ENCODE measurements at regions not wholly inside any gene's neighbourhood (a gene's known extent, or its start where the extent isn't known, plus 50 kb on each side); places are given as distances from the start of the nearest gene placed in this dataset.
"Not testable (repeated sequence)": the region's sequence is repeated elsewhere in the genome, so short reads cannot be mapped to it uniquely, and the experiment has no call there.

DNA sequence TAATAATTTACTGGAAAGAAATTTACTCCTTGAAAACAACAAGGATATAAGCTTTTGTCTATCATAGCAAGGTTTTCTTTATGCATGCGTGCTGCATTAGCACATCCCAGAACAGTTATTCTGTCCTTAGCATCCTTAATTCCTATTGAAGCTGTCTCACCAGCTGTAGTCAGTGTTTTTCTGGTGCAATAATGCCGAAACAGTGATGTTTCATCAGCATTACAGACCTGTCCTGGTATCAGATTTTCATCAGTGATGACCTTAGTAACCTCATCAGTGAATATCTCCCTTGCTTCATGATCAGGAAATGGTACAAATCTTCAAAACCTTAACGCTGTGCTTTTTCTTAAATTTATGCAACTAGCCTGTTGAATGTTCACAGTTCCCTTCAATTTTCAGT lies 264.7 kb upstream of the STARD13 start:
- no peak for ATAC-seq
- no peaks in the 10 kb centered on the region for H3K36me3 Mint-ChIP-seq
- H3K4me3 Mint-ChIP-seq = no peak overlapping the region
- no peaks in the 10 kb centered on the region for H3K9me3 Mint-ChIP-seq
- H3K4me1 Mint-ChIP-seq = peaks cover 22% of the 10 kb centered on the region
- H3K27me3 Mint-ChIP-seq = no peaks in the 10 kb centered on the region
- peak overlapping the region; percentile 69 for H3K27ac Mint-ChIP-seq

DNA sequence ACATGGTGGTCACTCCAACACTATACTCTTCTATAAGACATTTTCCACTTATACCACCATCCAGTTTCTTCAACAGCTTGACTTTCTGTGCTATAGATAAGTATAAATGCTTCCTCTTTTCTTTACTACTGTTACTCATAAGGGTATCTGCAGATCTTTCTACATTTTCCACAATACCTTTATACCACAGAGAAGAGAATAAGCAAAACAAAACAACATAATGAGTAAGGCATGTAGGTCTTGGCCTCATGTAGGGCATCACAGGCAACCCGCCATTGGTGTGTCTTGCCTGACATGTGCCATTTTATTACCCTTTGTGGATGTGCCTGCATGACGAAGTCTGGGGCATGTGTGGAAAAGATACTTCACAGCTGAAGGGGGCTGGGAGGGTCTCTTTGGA lies 265.3 kb upstream of the STARD13 start:
- H3K27ac Mint-ChIP-seq = peak overlapping the region; percentile 69
- H3K27me3 Mint-ChIP-seq = no peaks in the 10 kb centered on the region
- H3K4me1 Mint-ChIP-seq = peaks cover 22% of the 10 kb centered on the region

DNA sequence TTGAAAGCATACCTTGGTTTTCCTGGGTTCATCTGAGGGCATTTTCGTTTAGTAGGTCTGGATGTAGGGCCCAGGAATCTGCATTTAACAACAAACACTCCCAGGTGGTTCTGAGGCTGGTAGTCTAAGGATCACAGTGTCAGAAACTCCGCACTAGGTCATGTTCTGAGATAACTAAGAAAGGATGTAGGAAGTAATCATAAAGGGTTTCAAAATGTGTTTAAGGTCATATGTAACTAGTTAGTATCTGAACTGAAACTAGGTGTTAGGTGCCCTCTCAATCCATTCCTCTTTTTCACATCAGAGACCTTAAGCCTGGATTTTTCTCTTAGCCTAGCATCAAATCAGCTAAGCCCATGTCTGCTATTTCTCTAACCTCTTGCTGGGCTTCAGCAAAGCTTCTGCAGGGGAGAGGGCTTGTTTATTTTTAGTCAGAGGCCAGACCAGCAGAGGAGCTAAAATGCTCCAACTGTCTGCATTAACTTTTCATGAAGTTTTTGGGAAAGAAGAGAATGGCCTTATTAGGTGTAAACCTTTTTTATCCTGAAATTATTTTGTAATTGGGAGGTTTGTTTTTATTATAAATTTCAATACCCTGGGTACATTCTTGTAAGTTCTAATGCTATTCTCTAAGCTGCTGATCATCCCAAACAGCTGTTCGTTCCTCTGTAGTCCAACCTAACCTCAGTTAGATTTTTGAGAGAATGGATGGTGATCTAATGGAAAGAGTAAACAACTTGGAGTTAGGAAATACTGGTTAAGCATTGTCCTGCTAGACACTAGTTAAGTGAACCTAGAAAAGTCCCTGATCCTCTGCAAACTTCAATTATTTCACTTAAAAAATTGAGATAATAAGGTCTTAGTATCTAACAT lies 262.8 kb upstream of the RFC3 start:
- H3K4me1 Mint-ChIP-seq = peaks cover 22% of the 10 kb centered on the region
- no peaks in the 10 kb centered on the region for H3K9me3 Mint-ChIP-seq
- peak; percentile 75 for ATAC-seq
- H3K36me3 Mint-ChIP-seq = no peaks in the 10 kb centered on the region
- H3K27me3 Mint-ChIP-seq = peaks cover 10% of the 10 kb centered on the region
- H3K27ac Mint-ChIP-seq = no peak overlapping the region
- H3K4me3 Mint-ChIP-seq = no peak overlapping the region

More for the DNA sequence above, 265.3 kb upstream of the STARD13 start:
- no peaks in the 10 kb centered on the region for H3K9me3 Mint-ChIP-seq
- peak; percentile 84 for ATAC-seq
- no peaks in the 10 kb centered on the region for H3K36me3 Mint-ChIP-seq
- H3K4me3 Mint-ChIP-seq = no peak overlapping the region

DNA sequence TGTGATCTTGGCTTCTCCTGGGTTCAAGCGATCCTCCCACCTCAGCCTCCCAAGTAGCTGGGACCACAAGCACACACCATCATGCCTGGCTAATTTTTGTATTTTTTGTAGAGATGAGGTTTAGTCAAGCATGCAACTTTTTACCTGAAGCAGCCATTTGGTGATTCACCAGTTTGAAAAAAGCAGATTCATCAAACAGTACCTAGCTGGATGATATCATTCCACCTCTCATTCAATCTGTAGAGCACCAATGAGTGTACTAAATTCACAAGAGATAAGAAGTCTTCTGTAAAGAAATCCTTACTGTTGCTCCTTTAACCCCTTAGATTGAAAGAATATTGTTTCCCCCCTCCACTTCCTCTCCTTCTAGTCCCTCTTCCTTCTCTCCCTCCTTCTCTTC lies 261.1 kb upstream of the RFC3 start:
- peaks cover 12% of the 10 kb centered on the region for H3K4me1 Mint-ChIP-seq
- no peaks in the 10 kb centered on the region for H3K36me3 Mint-ChIP-seq
- H3K9me3 Mint-ChIP-seq = no peaks in the 10 kb centered on the region
- ATAC-seq = no peak
- no peak overlapping the region for H3K27ac Mint-ChIP-seq
- H3K27me3 Mint-ChIP-seq = peaks cover 10% of the 10 kb centered on the region
- no peak overlapping the region for H3K4me3 Mint-ChIP-seq

DNA sequence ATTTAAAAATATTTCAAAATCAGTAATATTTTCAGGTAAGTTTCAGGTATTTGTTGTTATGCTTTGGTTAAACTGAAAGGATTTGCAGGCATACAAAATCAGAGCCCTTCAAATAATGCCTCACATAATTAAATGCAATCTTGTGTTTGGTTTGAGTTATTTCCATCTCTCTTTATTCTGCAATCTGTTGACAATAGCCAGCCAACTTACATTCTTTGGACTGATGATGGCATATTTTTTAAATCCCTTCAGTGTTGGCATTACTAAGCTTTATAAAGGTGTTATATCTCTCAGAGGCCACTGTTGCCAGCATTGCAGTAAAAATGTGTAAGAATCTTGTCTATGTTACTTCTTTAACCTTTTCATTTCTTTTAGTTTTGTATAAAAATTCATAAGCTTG lies 257.2 kb upstream of the RFC3 start:
- Mint-ChIP-seq H3K27me3 (peaks cover 10% of the 10 kb centered on the region), H3K4me3 (no peak overlapping the region), H3K9me3 (no peaks in the 10 kb centered on the region), H3K36me3 (no peaks in the 10 kb centered on the region), H3K27ac (no peak overlapping the region), H3K4me1 (peaks cover 7% of the 10 kb centered on the region)
- ATAC-seq = no peak

DNA sequence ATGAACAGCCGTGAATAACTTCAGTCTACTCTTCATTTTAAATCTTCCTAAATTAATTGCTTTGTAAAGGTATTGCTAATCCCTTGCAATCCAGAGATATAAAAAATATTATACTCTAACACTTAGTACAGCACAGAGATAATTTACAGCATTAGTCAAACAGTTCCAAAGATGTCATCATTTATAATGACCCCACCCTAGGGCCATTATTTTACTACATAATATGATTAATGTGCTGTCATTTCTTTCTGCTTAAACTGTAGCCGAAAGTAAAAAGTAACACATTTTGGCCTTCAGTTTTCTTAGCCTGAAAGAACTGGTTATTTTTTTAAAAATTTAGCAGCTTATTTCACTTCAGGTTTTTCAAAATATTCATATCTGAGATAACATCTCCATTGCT lies 256.3 kb upstream of the RFC3 start:
- Mint-ChIP-seq H3K36me3 (no peaks in the 10 kb centered on the region), H3K27me3 (peaks cover 9% of the 10 kb centered on the region), H3K27ac (no peak overlapping the region), H3K4me3 (no peak overlapping the region), H3K4me1 (peaks cover 7% of the 10 kb centered on the region), H3K9me3 (no peaks in the 10 kb centered on the region)
- ATAC-seq = no peak

DNA sequence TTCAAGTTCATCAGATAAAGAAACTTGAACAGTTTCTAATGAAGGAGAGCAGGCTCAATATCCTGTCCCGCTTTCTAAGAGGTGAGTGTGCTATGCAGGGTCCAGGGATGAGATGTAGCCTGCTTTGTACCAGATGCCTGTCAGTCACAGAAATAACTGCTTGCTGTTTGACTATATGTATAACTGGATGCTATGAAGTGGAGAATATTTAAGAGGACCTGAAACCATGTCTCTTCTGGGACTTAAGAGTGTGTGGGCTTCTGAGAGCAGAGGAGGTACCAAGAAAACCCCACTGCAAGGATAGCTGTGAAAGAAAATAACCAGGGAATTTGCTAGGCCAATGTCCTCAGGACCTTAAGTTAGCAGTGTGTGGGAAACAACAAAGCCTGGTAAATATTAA lies 246.3 kb upstream of the RFC3 start:
- Mint-ChIP-seq H3K4me3 (no peak overlapping the region), H3K27me3 (no peaks in the 10 kb centered on the region), H3K9me3 (no peaks in the 10 kb centered on the region), H3K36me3 (no peaks in the 10 kb centered on the region), H3K27ac (no peak overlapping the region), H3K4me1 (peaks cover 13% of the 10 kb centered on the region)
- peak; percentile 87 for ATAC-seq

DNA sequence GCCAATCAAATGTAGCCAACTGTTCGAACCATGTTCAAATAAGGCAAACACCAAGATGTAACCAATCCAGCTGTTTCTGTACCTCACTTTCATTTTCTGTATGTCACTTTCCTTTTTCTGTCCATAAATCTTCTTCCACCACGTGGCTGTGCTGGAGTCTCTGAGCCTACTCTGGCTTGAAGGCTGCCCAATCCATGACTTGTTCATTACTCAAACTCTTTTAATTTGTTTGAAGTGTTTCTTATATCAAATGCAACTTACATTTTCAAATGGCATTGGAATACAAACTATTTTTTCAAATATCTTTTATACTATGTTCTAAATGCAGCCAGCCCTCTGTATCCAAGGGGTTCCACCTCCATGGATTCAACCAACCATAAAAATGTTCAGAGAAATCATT lies 245.6 kb upstream of the RFC3 start:
- ATAC-seq, H3K36me3 Mint-ChIP-seq, H3K4me3 Mint-ChIP-seq, H3K9me3 Mint-ChIP-seq, H3K27ac Mint-ChIP-seq, H3K27me3 Mint-ChIP-seq: not testable (repeated sequence)
- H3K4me1 Mint-ChIP-seq = peaks cover 13% of the 10 kb centered on the region

DNA sequence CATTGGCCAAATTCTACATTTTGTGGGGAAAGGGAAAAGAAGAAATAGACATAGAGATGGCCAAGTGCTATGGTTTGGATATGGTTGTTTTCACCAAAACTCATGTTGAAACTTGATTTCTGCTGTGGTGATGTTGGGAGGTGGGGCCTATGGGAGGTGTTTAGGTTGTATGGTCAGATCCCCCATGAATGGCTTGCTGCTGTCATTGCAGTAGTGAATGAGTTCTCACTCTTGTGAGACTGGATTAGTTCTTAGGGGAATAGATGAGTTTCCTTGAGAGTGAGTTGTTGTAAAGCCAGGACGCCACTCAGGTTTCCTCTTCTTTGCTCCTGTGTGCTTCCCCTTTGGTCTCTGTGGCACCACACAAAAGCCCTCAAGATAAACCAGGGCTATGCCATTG lies 242.6 kb upstream of the RFC3 start:
- no peaks in the 10 kb centered on the region for H3K9me3 Mint-ChIP-seq
- peaks cover 13% of the 10 kb centered on the region for H3K4me1 Mint-ChIP-seq
- H3K27me3 Mint-ChIP-seq = peaks cover 11% of the 10 kb centered on the region
- no peaks in the 10 kb centered on the region for H3K36me3 Mint-ChIP-seq
- H3K27ac Mint-ChIP-seq = no peak overlapping the region
- no peak for ATAC-seq
- H3K4me3 Mint-ChIP-seq = no peak overlapping the region

DNA sequence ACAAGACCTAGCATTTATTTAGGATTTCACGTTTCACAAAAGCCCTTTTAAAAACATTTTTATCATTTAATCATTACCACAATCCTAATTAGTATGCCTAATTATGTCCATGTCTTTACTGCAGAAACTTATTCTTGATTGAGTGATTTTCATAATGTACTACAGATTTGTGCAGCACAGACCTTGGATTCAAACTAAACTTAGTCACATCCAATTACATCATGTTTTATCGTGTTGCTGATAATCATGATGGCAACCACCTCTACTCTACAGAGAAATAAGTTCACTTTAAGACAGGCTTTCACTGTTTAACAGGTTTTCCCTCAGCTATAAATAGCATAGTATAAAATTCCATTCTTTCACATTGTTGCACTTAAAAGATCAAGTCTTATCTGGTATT lies 240.9 kb upstream of the RFC3 start:
- H3K27me3 Mint-ChIP-seq = peaks cover 11% of the 10 kb centered on the region
- H3K4me3 Mint-ChIP-seq = no peak overlapping the region
- no peaks in the 10 kb centered on the region for H3K36me3 Mint-ChIP-seq
- H3K9me3 Mint-ChIP-seq = no peaks in the 10 kb centered on the region
- no peak overlapping the region for H3K27ac Mint-ChIP-seq
- ATAC-seq = no peak
- peaks cover 6% of the 10 kb centered on the region for H3K4me1 Mint-ChIP-seq

DNA sequence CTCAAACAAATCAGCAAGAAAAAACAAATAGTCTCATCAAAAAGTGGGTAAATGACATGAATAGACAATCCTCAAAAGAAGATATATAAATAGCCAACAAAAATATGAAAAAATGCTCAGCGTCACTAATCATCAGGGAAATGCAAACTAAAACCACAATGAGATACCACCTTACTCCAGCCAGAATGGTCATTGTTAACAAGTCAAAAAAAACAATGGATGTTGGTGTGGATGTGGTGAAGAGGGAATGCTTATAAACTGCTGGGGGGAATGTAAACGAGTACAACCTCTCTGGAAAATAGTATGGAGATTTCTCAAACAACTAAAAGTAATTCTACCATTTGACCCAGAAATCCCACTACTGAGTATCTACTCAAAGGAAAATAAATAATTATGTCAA lies 239.2 kb upstream of the RFC3 start:
- no peaks in the 10 kb centered on the region for H3K4me1 Mint-ChIP-seq
- no peak overlapping the region for H3K27ac Mint-ChIP-seq
- H3K4me3 Mint-ChIP-seq = no peak overlapping the region
- no peaks in the 10 kb centered on the region for H3K36me3 Mint-ChIP-seq
- no peaks in the 10 kb centered on the region for H3K9me3 Mint-ChIP-seq
- ATAC-seq = no peak
- H3K27me3 Mint-ChIP-seq = peaks cover 11% of the 10 kb centered on the region

DNA sequence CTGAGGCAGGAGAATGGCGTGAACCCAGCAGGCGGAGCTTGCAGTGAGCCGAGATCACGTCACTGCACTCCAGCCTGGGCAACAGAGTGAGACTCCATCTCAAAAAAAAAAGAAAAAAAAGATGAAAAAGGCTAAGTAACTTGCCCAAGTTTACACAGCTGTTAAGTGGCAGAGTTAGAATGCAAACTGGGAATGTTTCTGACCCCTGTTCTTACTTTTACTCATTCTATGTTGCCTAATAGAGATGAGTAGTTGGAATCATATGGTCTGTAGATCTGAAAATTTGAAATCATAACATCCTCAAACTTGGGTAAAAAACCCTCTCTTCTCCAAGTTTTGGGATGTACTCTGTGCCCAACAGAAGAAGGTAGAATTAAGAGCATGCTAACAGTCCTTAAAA lies 235.8 kb upstream of the RFC3 start:
- Mint-ChIP-seq H3K9me3 (no peaks in the 10 kb centered on the region), H3K4me3 (no peak overlapping the region), H3K27me3 (peaks cover 11% of the 10 kb centered on the region), H3K36me3 (no peaks in the 10 kb centered on the region), H3K4me1 (no peaks in the 10 kb centered on the region), H3K27ac (no peak overlapping the region)
- ATAC-seq = no peak

DNA sequence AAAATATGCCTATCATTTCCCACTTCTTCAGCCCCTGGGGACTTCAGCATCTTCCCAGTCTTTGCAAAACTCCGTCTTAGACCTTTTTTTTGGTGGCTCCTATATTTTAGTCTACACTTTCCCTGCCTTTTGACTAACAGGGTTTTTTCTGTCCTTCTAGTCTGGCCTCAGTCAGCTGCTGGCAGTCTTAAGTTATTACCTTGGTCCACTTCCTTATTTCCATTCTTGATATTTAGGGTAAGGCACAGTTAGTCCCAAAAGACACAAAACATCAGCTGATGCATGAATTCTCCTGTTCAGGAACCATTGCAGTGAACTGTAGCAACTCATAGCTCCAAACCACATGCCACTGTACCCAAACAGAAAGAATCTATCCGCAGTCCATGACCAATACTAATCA lies 234.6 kb upstream of the RFC3 start:
- H3K4me1 Mint-ChIP-seq = no peaks in the 10 kb centered on the region
- no peaks in the 10 kb centered on the region for H3K36me3 Mint-ChIP-seq
- ATAC-seq = no peak
- H3K27me3 Mint-ChIP-seq = peaks cover 6% of the 10 kb centered on the region
- no peak overlapping the region for H3K4me3 Mint-ChIP-seq
- no peak overlapping the region for H3K27ac Mint-ChIP-seq
- no peaks in the 10 kb centered on the region for H3K9me3 Mint-ChIP-seq

DNA sequence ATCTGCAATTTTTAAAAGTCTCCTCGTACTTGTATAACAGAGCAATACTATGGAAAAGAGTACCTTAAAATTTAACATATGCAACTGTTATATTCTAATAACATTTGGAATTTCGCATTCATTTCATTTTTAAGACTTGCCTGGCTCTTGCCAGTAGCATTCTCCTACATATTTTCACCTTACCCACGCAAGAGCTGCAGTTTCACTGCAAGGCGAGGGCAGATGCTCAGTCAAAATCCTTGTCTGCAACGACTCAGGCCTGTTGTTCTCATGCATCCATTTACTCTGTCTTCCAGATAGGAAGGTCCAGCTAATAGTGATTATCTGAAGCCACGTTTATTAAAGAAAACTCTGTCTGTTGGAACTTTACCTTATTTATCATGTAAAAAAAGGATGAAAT lies 227.0 kb upstream of the RFC3 start:
- Mint-ChIP-seq H3K9me3 (no peaks in the 10 kb centered on the region), H3K27ac (no peak overlapping the region), H3K27me3 (no peaks in the 10 kb centered on the region), H3K4me3 (no peak overlapping the region), H3K36me3 (no peaks in the 10 kb centered on the region), H3K4me1 (no peaks in the 10 kb centered on the region)
- no peak for ATAC-seq

DNA sequence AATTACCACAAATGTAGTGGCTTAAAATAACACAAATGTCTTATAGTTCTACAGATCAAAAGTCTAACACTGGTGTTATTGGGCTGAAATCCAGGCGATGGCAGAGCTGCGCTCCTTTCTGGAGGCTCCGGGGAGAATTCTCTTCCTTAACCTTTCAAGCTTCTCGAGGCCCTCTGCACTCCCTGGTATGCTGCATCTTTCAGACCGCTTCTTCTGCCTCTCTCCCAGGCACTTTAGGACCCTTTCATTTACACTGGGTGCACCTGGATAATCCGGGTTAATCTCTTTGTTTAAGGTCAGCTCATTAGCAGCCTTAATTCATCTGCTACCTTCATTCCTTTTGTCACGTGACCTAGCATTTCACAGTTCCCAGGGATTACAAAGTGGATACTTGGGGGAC lies 211.3 kb upstream of the RFC3 start:
- no peak overlapping the region for H3K4me3 Mint-ChIP-seq
- no peaks in the 10 kb centered on the region for H3K36me3 Mint-ChIP-seq
- H3K4me1 Mint-ChIP-seq = no peaks in the 10 kb centered on the region
- no peak overlapping the region for H3K27ac Mint-ChIP-seq
- no peak for ATAC-seq
- H3K9me3 Mint-ChIP-seq = peaks cover 4% of the 10 kb centered on the region
- H3K27me3 Mint-ChIP-seq = peaks cover 13% of the 10 kb centered on the region

DNA sequence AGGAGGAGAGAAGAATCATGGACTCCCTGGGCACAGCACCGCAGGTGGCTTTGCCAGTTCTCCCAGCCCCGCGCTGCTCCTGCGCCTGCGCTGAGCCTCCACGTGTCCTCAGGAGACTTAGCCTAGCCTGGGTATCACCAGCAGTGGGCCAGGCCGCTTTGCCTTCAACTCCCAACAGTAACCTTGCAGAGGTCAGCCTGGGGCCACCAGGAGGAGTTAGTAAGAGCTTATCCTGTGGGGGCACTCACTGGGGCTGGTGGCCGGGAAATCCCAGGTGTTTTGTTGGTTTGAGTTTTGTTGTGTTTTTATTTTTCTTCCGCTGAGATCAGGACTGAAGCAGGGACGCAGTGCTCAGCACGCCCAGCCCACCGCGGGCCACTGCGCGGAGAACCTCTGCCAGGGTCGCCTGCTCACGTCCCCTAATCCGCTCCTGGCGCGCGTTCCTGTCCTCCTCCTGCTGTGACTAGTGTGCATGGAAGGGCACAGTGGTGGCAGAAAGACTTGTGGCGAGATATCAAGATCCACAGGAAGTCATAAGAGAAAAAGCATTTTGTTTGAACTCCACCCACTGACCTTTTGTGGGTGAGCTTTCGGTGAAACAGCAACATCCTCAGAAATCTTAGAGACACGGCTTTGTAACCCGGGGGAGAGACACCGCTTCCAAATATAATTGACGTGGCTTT lies 207.4 kb upstream of the RFC3 start:
- Mint-ChIP-seq H3K4me3 (no peak overlapping the region), H3K4me1 (no peaks in the 10 kb centered on the region), H3K9me3 (no peaks in the 10 kb centered on the region), H3K36me3 (no peaks in the 10 kb centered on the region), H3K27me3 (peaks cover 10% of the 10 kb centered on the region), H3K27ac (no peak overlapping the region)
- no peak for ATAC-seq

Measured in stimulated activated memory B cell treated with anti-CD40 and anti-IgM and Interleukin-4, amounts not matched to agents 10 μg/mL and 1 μg/mL and 100 μg/mL, for 72 hours (primary cell).